C1 segment of cervical spinal cord (tissue), 14 donors: ENCODE measurements at regions not wholly inside any gene's neighbourhood (a gene's known extent, or its start where the extent isn't known, plus 50 kb on each side); places are given as distances from the start of the nearest gene placed in this dataset.

Source experiments
- DNase-seq, 14 donors: peaks; one replicate each; lab custom pipeline; 2025; lab: John Stamatoyannopoulos, UW

DNA sequence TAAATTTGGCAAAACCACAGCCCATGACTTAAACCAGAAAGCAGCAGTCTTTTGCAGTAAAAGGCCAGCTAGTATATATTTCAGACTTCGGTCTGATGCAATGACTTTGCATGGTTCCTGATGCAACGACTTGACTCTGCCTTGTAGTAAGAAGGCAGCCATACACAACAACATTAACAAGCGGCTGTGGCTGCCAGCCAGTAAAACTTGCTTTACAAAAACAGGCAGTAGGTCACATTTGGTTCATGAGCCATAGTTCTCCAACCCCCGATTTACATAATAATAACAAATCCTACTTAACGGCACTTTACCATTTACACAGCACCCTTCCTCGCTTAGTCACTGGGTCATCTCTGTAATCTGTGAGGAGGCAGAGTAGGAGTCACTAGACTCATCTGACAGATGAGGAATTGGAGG, 410.3 kb downstream of the LRATD1 start:
- no peak for DNase-seq

- no peak for DNase-seq
These were observed 411.0 kb downstream of the LRATD1 start for GRCh38 chr2:15043336-15044058.

DNA sequence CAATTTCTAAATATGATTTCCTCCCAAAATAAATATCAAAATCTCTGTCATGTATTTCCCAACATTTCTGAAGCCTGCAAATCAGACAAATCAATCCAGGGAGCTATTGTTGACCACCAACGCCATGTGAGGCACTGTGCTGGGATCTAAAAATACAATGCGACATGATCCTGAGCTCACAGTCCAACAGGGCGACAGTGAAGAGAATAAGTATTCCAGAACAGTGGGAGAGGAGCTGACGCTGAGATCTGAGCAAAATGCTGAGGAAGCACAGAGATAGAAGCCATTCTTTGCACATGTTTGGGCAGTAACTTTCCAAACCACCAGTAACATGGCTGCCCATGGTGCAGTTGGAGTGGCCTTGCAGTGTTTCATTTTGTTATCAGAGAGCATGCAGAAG, 412.5 kb downstream of the LRATD1 start:
- no peak for DNase-seq

DNA sequence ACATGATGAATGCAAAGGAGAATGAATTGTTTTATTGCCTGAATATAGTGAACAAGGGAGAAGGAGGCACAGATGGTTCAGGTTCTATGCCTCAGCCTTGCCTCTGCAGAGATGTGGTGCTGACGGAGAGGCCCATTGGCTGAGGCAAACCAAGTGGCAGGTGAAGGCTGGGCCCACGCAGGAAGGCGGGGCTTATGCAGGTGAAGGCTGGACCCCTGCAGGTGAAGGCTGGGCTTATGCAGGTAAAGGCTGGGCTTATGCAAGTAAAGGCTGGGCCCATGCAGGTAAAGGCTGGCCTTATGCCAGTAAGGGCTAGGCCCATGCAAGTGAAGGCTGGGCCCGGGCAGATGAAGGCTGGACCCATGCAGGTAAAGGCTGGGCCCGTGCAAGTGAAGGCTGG, 414.7 kb downstream of the LRATD1 start:
- DNase-seq, result no peak

DNA sequence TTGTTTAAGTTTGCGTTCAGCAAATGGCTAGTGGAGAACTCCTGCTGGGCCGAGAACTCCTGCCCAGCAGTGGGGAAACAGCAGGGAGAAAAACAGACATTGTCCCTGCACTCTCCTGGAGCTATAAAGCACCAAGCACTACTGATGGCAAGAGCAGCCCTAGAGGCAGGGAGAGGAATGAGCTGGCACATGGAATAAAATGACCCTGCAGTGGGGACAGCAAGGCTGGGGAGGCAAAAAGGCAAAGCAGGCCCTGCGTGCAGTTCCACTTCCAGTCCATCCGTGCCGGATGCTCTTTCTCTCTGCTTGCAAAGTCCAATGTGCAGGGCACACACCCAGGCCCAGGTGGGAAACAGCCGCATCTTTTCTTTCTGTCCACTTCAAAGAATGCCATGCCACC, 415.5 kb downstream of the LRATD1 start:
- DNase-seq, result no peak

DNA sequence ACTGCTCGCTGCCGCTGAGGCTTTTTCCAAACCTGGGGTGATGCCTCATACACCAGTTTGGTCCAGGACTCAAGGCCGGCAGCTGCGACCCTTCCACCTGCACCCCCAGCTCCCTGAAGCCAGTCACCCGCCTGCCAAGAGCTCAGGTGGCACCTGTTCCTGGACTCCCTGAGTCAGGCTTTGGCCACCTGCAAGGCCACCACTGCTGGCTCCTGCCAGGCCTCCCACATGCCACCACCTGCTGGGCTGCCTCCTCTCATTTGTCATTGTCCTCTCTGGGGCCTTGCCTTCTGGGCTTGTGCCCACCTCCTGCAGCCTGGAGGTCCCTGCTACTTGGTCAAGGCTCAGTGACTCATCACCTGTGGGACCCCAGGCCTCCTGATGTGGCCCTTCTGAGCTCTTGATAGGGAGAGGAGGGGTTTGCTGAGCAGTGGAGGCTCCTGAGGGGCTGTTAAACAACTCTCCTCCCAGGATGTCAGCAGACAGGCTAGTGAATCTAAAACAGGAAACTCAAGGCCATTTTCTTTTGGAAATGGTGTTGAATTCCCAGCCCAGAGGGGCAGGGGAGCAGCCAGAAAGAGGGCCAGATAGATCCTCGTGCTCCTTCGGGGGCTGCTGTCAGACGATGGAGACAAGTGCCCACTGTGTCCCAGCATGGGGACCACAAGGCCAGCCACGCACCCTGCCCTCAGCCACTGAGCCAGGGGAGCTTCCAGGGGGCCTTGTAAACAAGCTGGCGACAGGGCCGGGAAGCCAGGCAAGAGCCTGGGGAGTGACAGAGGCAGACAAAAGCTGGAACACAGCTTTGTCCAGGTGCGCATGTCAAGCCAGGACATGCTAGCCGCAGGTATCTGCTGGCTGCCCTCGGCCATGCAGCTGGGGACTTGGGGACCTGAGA, 416.8 kb downstream of the LRATD1 start:
- DNase-seq, result peak in 2 of 14 donors; percentile 4 to 53

DNA sequence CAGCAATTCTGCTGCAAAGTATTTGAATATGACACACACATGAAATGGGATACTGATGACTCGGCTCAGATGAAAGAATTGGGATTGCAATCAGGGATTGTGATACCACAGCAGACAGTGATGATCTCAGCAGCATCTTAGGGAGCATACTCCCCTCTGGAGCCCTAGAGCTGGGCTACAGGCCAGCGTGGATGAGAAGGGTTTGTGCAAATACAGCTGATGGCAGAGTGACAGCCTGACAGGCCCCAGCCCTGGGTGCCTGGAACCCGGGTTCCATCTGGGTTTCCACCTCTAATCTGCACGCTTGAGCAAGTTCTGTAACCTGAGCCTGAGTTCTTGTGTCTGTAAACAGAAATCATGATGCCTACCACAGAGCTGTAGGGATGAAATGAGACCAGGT, 418.0 kb downstream of the LRATD1 start:
- DNase-seq, result no peak

GRCh38 chr2:15053542-15053941, 421.0 kb downstream of the LRATD1 start:
- no peak for DNase-seq

DNA sequence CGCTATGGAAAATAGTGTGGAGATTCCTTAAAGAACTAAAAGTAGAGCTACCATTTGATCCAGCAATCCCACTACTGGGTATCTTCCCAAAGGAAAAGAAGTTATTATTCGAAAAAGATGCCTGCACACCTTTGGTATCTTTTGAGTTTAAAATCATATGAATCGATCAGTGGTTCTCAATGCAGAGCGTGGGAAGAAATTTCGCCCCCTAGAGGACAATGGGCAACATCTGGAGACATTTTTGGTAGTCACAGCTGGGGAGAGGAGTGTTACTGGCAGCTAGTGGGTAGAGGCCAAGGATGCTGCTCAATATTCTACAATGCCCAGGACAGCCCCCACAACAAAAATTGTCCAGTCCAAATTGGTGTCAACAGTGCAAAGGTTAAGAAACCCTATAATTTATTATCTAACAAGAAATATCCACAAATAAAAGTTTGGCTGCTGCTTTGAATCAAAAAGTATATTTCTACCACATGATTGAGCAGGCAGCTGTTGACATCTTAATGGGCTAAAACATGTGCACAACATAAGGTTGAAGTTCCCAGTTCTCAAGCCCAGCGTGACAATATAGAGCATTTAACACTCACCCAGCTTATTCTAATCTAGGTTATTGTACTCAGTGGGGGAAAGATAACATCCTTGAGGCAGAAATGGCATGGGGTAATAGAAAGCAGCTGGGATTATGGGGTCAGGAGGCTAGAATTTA, 425.7 kb downstream of the LRATD1 start:
- DNase-seq, result no peak

DNA sequence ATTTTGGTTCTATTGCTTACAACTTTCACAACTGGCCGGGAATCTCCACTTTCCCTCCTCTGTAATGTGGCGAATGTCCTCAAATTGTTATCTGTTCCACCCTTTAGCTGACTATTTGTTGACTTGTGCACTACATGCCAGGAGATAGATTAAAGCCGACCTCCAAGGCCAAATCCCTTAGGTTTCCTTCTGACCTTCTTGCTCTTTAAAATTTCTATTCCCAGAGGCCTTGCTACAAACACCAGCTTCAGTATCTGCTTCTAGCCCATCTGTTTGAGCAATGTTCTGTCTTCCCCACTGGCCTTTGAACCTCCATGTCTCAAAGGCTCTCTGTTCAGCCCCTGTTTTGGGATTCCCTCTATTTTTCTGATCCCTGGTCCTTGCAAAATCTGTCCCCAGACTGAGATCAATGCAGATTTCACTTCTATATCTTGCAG, 426.2 kb downstream of the LRATD1 start:
- no peak for DNase-seq

DNA sequence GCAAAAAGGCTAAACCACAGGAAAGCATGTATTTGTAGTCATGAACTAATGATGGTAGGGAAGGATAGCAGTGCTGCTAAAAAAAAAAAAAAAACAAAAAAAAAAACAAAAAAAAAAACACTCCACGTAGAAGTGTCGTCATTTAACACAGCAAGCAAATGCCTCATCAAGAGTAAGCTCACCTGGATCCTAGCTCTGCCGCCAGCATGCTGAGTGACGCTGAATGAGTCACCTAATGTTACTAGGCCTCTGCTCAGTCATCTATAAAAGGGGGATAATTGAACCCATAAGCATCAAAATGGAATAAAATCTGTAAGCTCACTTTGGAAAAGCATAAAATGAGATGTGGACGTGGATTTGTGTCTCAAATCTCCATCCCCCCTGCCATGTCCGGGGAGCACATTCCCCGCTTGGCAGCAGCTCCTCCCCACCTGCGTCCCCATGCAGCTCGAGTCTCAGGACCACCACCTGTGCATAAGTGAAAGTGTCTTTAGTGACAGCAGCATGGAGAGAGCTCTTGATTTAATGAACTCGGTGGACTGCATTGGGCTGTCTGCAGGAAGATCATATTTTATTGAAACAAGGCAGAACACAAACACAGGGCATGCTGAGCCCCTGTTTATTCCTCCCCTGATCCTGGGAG, 427.5 kb downstream of the LRATD1 start:
- no peak for DNase-seq

DNA sequence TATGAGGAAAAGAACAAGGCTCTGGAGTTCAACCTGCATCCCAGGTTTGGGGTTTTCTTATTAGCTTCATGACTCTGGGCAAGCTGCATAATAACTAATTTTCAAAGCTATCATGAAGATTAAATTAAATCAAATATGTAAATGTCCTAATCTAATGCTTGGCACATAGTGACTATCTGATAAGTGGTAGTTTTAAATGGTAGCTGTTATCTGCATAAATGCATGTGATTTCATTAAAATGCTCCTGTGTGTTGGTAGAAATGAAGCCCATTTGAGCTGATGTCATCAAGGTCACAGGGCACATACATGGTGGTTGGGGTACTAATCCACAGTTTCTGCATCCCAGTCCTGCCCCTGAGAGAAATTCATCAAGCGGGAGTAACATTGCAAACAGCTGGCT, 428.8 kb downstream of the LRATD1 start:
- no peak for DNase-seq

GRCh38 chr2:15066138-15066537, 433.6 kb downstream of the LRATD1 start:
- no peak for DNase-seq

GRCh38 chr2:15069149-15069548, 436.6 kb downstream of the LRATD1 start:
- no peak for DNase-seq

GRCh38 chr2:15072836-15073235, 440.3 kb downstream of the LRATD1 start:
- no peak for DNase-seq

GRCh38 chr2:15073664-15074063, 441.1 kb downstream of the LRATD1 start:
- DNase-seq, result no peak

- no peak for DNase-seq
These were observed 441.8 kb downstream of the LRATD1 start for GRCh38 chr2:15074319-15074718.

DNA sequence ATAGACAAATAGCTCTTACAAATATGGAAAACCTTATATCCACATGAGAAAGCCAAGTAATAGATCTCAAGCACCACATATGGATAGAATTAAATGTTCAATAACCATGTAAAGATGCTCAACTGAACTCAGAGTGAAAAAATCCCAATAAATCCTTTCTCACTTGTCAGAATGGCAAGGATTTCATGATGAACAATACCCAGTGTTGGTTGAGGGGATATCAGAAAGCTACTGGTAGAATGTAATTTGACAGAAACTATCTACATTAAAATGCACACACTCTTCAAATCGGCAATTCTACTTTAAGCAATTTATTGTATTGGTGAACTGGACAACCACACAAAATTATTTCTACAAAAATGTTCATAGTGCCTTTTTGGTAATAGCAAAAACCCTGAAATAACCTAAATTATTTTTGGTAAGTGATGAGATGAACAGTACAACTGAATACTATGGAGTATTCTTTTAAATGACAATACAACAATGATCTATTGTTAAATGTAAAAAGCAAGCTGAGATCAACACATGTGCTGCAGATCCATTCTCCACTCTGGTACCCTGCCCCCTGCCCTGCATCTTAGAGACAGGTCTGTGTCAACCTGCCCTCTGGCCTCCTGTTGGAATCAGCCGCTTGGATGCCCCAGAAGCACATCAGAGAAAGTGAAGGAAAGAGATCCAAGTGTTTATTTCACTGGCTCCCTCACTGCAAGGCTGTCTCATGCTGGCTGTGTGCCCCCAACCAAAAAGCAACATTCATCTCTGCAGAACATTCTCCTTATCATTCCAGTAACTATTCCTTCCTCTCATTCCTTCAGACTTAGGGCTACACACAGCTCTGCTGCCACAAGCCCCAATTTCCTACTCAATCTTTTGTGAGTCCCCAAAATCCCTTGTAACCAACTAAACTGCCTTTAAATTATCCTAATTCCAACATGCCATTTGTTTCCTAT, 442.5 kb downstream of the LRATD1 start:
- peak in 6 of 14 donors; percentile 12 to 27 (median 17) for DNase-seq

GRCh38 chr2:15076668-15077067, 444.2 kb downstream of the LRATD1 start:
- DNase-seq, result no peak

- DNase-seq, result no peak
These were observed 448.8 kb downstream of the LRATD1 start for GRCh38 chr2:15081356-15081755.
